Neutrophil (primary cell): ENCODE measurements at regions not wholly inside any gene's neighbourhood (a gene's known extent, or its start where the extent isn't known, plus 50 kb on each side); places are given as distances from the start of the nearest gene placed in this dataset.

Experiments
- H3K27ac ChIP-seq: fragments of 200-600 bp; sonication (generic); 2 replicates; pipeline ENCODE4 v1.5.1; 2016; ENCODE audit warnings: mild to moderate bottlenecking, moderate library complexity
- H3K27me3 ChIP-seq: fragments of 200-600 bp; sonication (generic); 2 replicates; pipeline ENCODE4 v1.6.0; 2016; ENCODE audit warnings: mild to moderate bottlenecking
- H3K36me3 ChIP-seq: fragments of 200-600 bp; sonication (generic); 2 replicates; pipeline ENCODE4 v1.5.1; 2017
- H3K4me1 ChIP-seq, 2 experiments: fragments of 200-600 bp in 1 of 2; sonication (generic) in 1 of 2; 1 replicate in 1 of 2; 2 replicates in 1 of 2; pipeline versions ENCODE4 v1.5.1 to v1.6.1; 2013 to 2016; ENCODE audit warnings: low read depth in 1 of 2, low read length in 1 of 2, mild to moderate bottlenecking in 1 of 2, moderate library complexity in 1 of 2; ENCODE audit not compliant: control insufficient read depth in 1 of 2, insufficient read depth in 1 of 2
- H3K4me3 ChIP-seq, 2 experiments: fragments of 200-600 bp in 1 of 2; sonication (generic) in 1 of 2; 1 replicate in 1 of 2; 2 replicates in 1 of 2; pipeline ENCODE4 v1.5.1; 2013 to 2016; ENCODE audit warnings: low read depth in 1 of 2, low read length in 1 of 2, mild to moderate bottlenecking in 1 of 2, moderate library complexity in 1 of 2
- H3K9me3 ChIP-seq: fragments of 200-600 bp; sonication (generic); 2 replicates; pipeline ENCODE4 v1.5.1; 2016
- CTCF ChIP-seq: fragments of 200-600 bp; sonication (generic); IDR thresholded peaks from 2 replicates; pipeline ENCODE4 v1.5.1; 2016; ENCODE audit warnings: antibody characterized with exemption

- no peaks in the 10 kb centered on the region for H3K9me3 ChIP-seq
- no peak overlapping the region for H3K27ac ChIP-seq
- no peaks in the 10 kb centered on the region for H3K27me3 ChIP-seq
- no peak for TF ChIP-seq CTCF
- no peak overlapping the region for H3K4me3 ChIP-seq
- H3K36me3 ChIP-seq, result no peaks in the 10 kb centered on the region
- no peaks in the 10 kb centered on the region for H3K4me1 ChIP-seq
These were observed 558.3 kb downstream of the GALC start for GRCh38 chr14:87434680-87435079.

GRCh38 chr14:87434011-87434410 is 559.0 kb downstream of the GALC start:
- no peak for TF ChIP-seq CTCF
- Histone ChIP-seq H3K4me3 (no peak overlapping the region), H3K9me3 (no peaks in the 10 kb centered on the region), H3K4me1 (no peaks in the 10 kb centered on the region), H3K27me3 (no peaks in the 10 kb centered on the region), H3K36me3 (no peaks in the 10 kb centered on the region), H3K27ac (no peak overlapping the region)

- TF ChIP-seq CTCF, result no peak
- no peak overlapping the region for H3K4me3 ChIP-seq
- H3K27ac ChIP-seq, result no peak overlapping the region
- H3K36me3 ChIP-seq, result no peaks in the 10 kb centered on the region
- H3K9me3 ChIP-seq, result no peaks in the 10 kb centered on the region
- H3K4me1 ChIP-seq, result no peaks in the 10 kb centered on the region
- no peaks in the 10 kb centered on the region for H3K27me3 ChIP-seq
These were observed 560.3 kb downstream of the GALC start for GRCh38 chr14:87432698-87433097.

- TF ChIP-seq CTCF, result no peak
- H3K27ac ChIP-seq, result no peak overlapping the region
- no peaks in the 10 kb centered on the region for H3K9me3 ChIP-seq
- H3K4me3 ChIP-seq, result no peak overlapping the region
- H3K4me1 ChIP-seq, result no peaks in the 10 kb centered on the region
- no peaks in the 10 kb centered on the region for H3K27me3 ChIP-seq
- H3K36me3 ChIP-seq, result no peaks in the 10 kb centered on the region
These were observed 562.2 kb downstream of the GALC start for GRCh38 chr14:87430810-87431209.

GRCh38 chr14:87430214-87430613 is 562.8 kb downstream of the GALC start:
- H3K27me3 ChIP-seq, result no peaks in the 10 kb centered on the region
- H3K4me1 ChIP-seq, result no peaks in the 10 kb centered on the region
- TF ChIP-seq CTCF, result no peak
- no peaks in the 10 kb centered on the region for H3K9me3 ChIP-seq
- H3K36me3 ChIP-seq, result no peaks in the 10 kb centered on the region
- no peak overlapping the region for H3K4me3 ChIP-seq
- H3K27ac ChIP-seq, result no peak overlapping the region

GRCh38 chr14:87419925-87420324 is 573.1 kb downstream of the GALC start:
- no peaks in the 10 kb centered on the region for H3K4me1 ChIP-seq
- TF ChIP-seq CTCF, result no peak

More at GRCh38 chr14:87419925-87420324, 573.1 kb downstream of the GALC start:
- Histone ChIP-seq H3K27me3 (no peaks in the 10 kb centered on the region), H3K27ac (no peak overlapping the region), H3K36me3 (no peaks in the 10 kb centered on the region), H3K9me3 (no peaks in the 10 kb centered on the region), H3K4me3 (no peak overlapping the region)
